Brain pericyte (primary cell): ENCODE measurements at regions not wholly inside any gene's neighbourhood (a gene's known extent, or its start where the extent isn't known, plus 50 kb on each side); places are given as distances from the start of the nearest gene placed in this dataset.
"Not testable (repeated sequence)": the region's sequence is repeated elsewhere in the genome, so short reads cannot be mapped to it uniquely, and the experiment has no call there.

Source experiments
- DNase-seq: peaks from one replicate; pipeline ENCODE4 v3.0.0-alpha.2; 2012; ENCODE audit warnings: low read depth, low spot score

- DNase-seq = not testable (repeated sequence)
Measured at GRCh38 chr14:43698561-43699284, 808.4 kb downstream of the FSCB start.

- DNase-seq = no peak
Measured at GRCh38 chr14:43697003-43697402, 810.1 kb downstream of the FSCB start.

- DNase-seq = no peak
Measured at GRCh38 chr14:43692706-43693105, 814.4 kb downstream of the FSCB start.

- no peak for DNase-seq
Measured at GRCh38 chr14:43687921-43688320, 819.2 kb downstream of the FSCB start.

GRCh38 chr14:43677581-43677980, 829.5 kb downstream of the FSCB start:
- no peak for DNase-seq

GRCh38 chr14:43674273-43674672, 832.8 kb downstream of the FSCB start:
- no peak for DNase-seq

GRCh38 chr14:43671716-43672485, 835.2 kb downstream of the FSCB start:
- DNase-seq = no peak

GRCh38 chr14:43669355-43669754, 837.7 kb downstream of the FSCB start:
- no peak for DNase-seq

- DNase-seq = no peak
Measured at GRCh38 chr14:43665570-43666267, 841.4 kb downstream of the FSCB start.

- DNase-seq = not testable (repeated sequence)
Measured at GRCh38 chr14:43655194-43655593, 851.9 kb downstream of the FSCB start.

GRCh38 chr14:43651896-43652295, 855.2 kb downstream of the FSCB start:
- no peak for DNase-seq

- no peak for DNase-seq
Measured at GRCh38 chr14:43651185-43651787, 855.8 kb downstream of the FSCB start.

- DNase-seq = no peak
Measured at GRCh38 chr14:43649508-43649907, 857.6 kb downstream of the FSCB start.

- DNase-seq = no peak
Measured at GRCh38 chr14:43647302-43647701, 859.8 kb downstream of the FSCB start.

GRCh38 chr14:43640718-43641267, 866.3 kb downstream of the FSCB start:
- no peak for DNase-seq

- no peak for DNase-seq
Measured at GRCh38 chr14:43625294-43625693, 881.8 kb downstream of the FSCB start.

GRCh38 chr14:43621282-43621681, 885.8 kb downstream of the FSCB start:
- no peak for DNase-seq

- no peak for DNase-seq
Measured at GRCh38 chr14:43595096-43595772, 911.8 kb downstream of the FSCB start.

- no peak for DNase-seq
Measured at GRCh38 chr14:43591776-43592175, 915.3 kb downstream of the FSCB start.

- DNase-seq = no peak
Measured at GRCh38 chr14:43587183-43587582, 919.9 kb downstream of the FSCB start.

- no peak for DNase-seq
Measured at GRCh38 chr14:43579671-43580070, 927.4 kb downstream of the FSCB start.
